Neural progenitor cell (in vitro differentiated cells): ENCODE measurements at regions not wholly inside any gene's neighbourhood (a gene's known extent, or its start where the extent isn't known, plus 50 kb on each side); places are given as distances from the start of the nearest gene placed in this dataset.

Source experiments
- CTCF ChIP-seq: fragments of 200-600 bp; sonication (generic); IDR thresholded peaks from 2 replicates; pipeline ENCODE4 v1.5.1; 2017; ENCODE audit warnings: antibody characterized with exemption, mild to moderate bottlenecking
- EZH2phosphoT487 ChIP-seq: fragments of 200-600 bp; sonication (generic); IDR thresholded peaks from 2 replicates; pipeline ENCODE4 v1.6.1; 2017; ENCODE audit warnings: antibody characterized with exemption

DNA sequence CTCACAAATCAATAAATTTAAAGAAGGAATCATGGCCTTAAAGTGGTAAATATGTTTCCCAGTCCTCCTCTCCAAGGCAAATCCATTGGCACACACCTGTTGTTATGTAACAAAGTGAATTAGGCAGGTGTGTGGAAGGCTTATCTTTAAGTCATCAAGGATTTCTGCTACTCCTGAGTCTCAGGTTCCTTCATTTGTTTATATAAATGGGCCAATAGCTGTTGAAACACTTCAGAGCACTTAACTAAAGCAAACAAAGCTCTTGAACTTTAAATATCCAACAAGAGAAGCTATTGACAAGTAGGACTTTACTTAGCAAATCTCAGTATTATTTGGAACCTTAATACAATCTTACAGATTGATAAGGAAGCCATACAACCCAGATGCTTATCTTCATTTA is 99.3 kb upstream of the ESRRG start:
- TF ChIP-seq CTCF = no peak
- no peak for TF ChIP-seq EZH2phosphoT487
